G401.6 (cell line): ENCODE measurements at regions not wholly inside any gene's neighbourhood (a gene's known extent, or its start where the extent isn't known, plus 50 kb on each side); places are given as distances from the start of the nearest gene placed in this dataset.
"Not testable (repeated sequence)": the region's sequence is repeated elsewhere in the genome, so short reads cannot be mapped to it uniquely, and the experiment has no call there.

Experiments used
- FAIRE-seq: peaks from 2 replicates; lab custom pipeline; 2012; peaks lifted over from hg19 to GRCh38; lab: Jason Lieb, UNC

DNA sequence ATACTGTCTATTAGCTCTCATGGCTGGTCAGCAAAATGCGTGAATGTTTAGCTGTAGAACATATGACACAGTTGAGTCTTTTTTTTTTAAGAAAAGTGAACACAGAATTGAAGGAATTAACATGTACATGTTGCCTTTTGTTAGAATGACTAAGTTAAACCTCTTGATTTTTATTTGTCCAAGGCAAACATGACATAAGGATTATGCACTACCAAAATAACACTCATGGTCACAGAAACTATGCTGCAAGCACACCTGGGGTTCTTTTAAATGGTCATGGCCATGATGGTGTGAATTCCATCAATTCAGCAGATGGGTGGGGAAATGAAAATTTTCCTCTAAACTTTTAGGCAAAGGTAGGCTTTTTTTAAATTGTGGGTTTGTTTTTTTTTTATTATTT, 80.1 kb upstream of the CXCL13 start:
- FAIRE-seq, result no peak

DNA sequence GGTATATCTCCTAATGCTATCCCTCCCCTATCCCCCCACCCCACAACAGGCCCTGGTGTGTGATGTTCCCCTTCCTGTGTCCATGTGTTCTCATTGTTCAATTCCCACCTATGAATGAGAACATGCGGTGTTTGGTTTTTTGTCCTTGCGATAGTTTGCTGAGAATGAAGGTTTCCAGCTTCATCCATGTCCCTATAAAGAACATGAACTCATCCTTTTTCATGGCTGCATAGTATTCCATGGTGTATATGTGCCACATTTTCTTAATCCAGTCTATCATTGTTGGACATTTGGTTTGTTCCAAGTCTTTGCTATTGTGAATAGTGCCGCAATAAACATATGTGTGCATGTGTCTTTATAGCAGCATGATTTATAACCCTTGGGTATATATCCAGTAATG, 77.7 kb upstream of the CXCL13 start:
- not testable (repeated sequence) for FAIRE-seq

DNA sequence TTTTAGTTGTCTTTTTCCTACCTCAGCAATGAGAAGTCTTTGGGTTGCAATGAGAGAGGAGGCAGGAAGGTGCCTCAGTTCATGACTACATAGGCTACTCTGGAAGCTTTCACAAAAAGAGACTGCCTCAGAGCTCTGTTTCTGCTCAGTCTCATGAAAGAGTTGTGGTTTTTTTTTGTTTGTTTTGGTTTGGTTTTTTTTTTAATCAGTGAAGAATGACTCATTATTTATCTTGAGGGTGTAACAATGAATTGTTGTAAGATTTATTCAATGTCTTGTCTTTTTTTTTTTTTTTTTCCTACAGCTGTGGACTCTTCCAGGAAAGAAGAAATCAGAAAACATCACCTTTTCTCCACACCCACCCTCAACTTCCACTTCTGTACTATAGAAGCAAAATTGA, 67.5 kb upstream of the CXCL13 start:
- no peak for FAIRE-seq

DNA sequence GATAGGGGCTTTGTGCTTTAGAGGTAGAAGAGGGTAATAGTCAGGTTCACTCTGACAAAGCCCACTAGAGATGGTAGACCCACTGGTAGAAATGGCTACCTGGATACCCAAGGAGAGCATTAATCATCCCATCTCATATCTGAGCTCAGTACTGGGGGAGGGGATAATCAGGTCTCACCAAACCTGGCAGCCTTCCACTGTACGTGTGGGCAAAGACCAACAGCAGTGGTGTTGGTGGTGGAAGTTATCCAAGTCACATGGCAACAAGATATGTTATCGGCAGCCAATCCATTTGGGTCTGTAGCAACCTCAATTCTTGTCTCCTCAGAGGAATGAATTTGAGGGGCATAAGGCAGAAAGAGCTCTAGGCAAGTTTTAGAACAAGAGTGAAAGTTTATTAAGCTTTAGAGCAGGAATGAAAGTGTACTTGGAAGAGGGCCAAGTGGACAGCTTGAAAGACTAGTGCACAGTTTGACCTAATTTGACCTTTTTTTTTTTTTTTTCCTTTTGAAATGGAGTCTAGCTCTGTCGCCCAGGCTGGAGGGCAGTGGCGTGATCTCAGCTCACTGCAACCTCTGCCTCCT, 67.0 kb upstream of the CXCL13 start:
- no peak for FAIRE-seq
